ENCODE measurements at regions not wholly inside any gene's neighbourhood (a gene's known extent, or its start where the extent isn't known, plus 50 kb on each side); places are given as distances from the start of the nearest gene placed in this dataset.

DNA sequence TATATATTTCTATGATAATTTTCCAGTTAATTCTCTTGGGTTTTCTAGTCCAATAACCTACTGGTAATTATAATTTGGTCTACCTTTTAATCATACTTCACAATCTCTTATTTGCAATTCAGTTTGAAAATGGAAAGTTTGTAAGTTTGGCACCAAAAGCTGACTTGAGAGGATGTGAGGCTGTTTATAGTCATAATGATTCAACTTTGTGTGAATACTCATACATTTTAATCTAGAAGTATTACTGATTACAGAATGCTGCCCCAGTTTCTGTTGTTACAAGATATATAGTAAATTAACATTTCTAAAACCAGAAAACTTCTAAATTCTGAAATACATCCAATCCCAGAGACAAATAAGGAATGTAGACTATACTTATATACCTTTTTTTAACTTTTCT, 158.2 kb downstream of the SLC38A4 start:
- Histone ChIP-seq H3K4me1 (peaks cover 0 to 17% (median 0%) of the 10 kb centered on the region in 12 donors), H3K4me3 (no peak overlapping the region), H3K9me3 (peaks cover 0 to 6% (median 0%) of the 10 kb centered on the region in 12 donors), H3K27ac (no peak overlapping the region), H3K36me3 (no peaks in the 10 kb centered on the region), H3K27me3 (no peaks in the 10 kb centered on the region)
- DNase-seq (no peak), ATAC-seq (no peak)
- no peak for TF ChIP-seq POLR2A (IDR thresholded peaks at IDR 0.05)
- TF ChIP-seq, protein P1, sequence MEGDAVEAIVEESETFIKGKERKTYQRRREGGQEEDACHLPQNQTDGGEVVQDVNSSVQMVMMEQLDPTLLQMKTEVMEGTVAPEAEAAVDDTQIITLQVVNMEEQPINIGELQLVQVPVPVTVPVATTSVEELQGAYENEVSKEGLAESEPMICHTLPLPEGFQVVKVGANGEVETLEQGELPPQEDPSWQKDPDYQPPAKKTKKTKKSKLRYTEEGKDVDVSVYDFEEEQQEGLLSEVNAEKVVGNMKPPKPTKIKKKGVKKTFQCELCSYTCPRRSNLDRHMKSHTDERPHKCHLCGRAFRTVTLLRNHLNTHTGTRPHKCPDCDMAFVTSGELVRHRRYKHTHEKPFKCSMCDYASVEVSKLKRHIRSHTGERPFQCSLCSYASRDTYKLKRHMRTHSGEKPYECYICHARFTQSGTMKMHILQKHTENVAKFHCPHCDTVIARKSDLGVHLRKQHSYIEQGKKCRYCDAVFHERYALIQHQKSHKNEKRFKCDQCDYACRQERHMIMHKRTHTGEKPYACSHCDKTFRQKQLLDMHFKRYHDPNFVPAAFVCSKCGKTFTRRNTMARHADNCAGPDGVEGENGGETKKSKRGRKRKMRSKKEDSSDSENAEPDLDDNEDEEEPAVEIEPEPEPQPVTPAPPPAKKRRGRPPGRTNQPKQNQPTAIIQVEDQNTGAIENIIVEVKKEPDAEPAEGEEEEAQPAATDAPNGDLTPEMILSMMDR (IDR thresholded peaks at IDR 0.05), result no peak
- intact Hi-C loops (cut with DNase I), result loop anchor here (5.0 to 10.0 kb wide), 9 partner anchors 113 to 543 kb away; partner anchors contain the start of gene SLC38A2 (in 1 of the 10)

DNA sequence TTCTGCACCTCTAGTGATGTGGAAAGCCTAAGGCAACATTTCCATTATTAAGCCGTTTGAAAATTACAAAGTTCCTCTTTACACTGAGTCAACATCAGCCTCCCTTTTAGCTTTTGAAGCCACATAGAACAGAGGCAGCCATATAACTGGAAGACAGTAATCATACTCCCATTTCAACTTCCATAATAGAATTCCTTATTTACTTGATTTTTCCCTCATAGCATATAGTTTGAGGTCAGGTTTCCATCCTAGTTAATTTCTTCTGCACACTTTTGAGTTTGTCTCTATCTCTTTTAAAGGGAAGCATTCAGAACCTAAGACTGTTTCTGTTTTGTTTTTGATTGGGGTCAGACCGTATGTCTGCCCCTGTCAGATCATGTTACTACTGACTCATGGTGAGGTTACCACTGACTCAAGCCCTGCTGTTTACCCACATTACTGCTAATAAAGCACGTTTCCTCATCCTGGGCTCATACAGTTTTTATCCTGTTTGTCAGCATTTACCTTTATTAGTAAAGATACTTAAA, 161.0 kb downstream of the SLC38A4 start:
- H3K27ac ChIP-seq, result peak overlapping the region in 1 of 12 donors; percentile 27
- intact Hi-C loops (cut with DNase I), result loop anchor here (5.0 to 10.0 kb wide), 14 partner anchors 110 to 673 kb away; partner anchors contain the start of genes SLC38A2 (in 5 of the 10) and SCAF11 (in 1 of the 10)
- no peak for ATAC-seq
- 48 to 55% (median 51%) methylated on average over 3 of the region's 3 CpGs for WGBS, 4 donors
- peaks cover 0 to 37% (median 15%) of the 10 kb centered on the region in 12 donors for H3K4me1 ChIP-seq
- no peak for TF ChIP-seq POLR2A (IDR thresholded peaks at IDR 0.05)
- TF ChIP-seq, protein P1 (IDR thresholded peaks at IDR 0.05), result no peak
- H3K27me3 ChIP-seq, result no peaks in the 10 kb centered on the region
- H3K36me3 ChIP-seq, result no peaks in the 10 kb centered on the region
- no peak overlapping the region for H3K4me3 ChIP-seq
- peaks cover 0 to 3% (median 0%) of the 10 kb centered on the region in 12 donors for H3K9me3 ChIP-seq
- DNase-seq, result no peak

DNA sequence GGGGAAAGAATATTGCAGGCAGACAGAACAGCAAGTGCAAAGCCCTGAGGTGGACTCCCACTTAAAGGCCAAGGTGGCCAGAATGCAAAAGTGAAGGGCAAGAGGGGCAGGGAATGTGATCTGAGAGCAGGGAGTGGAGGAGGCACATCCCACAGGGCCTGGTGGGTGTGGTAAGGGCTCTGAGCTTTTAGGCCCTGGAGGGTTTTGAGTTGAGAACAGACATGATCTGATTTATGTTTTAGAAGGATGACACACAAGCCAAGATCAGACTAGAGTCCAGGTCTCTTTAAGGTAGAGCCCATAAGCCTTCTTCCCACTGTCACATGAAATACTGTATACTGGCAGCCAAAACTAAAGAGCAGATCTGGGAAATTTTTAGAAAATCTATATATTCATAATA, 162.5 kb downstream of the SLC38A4 start:
- intact Hi-C loops (cut with DNase I), result loop anchor here in 9 of 10 donors (5.0 to 10.0 kb wide), 12 partner anchors 109 to 671 kb away; partner anchors contain the start of genes SLC38A2 (in 5 of the 9) and SCAF11 (in 1 of the 9)
- H3K27me3 ChIP-seq, result no peaks in the 10 kb centered on the region
- H3K4me1 ChIP-seq, result peaks cover 0 to 52% (median 28%) of the 10 kb centered on the region in 12 donors
- ATAC-seq (no peak), DNase-seq (no peak)
- H3K4me3 ChIP-seq, result no peak overlapping the region
- TF ChIP-seq, protein P1 (IDR thresholded peaks at IDR 0.05), result no peak
- no peak for TF ChIP-seq POLR2A (IDR thresholded peaks at IDR 0.05)
- no peaks in the 10 kb centered on the region for H3K9me3 ChIP-seq
- no peaks in the 10 kb centered on the region for H3K36me3 ChIP-seq
- no peak overlapping the region for H3K27ac ChIP-seq

- TF ChIP-seq, protein P1 (IDR thresholded peaks at IDR 0.05), result peak; percentile 70 to 91 (median 83)
- TF ChIP-seq POLR2A (IDR thresholded peaks at IDR 0.05), result no peak
- Histone ChIP-seq H3K4me3 (no peak overlapping the region), H3K4me1 (peaks cover 2 to 59% (median 40%) of the 10 kb centered on the region in 12 donors), H3K27ac (peak overlapping the region in 7 of 12 donors; percentile 49 to 77 (median 68)), H3K9me3 (no peaks in the 10 kb centered on the region), H3K27me3 (no peaks in the 10 kb centered on the region), H3K36me3 (no peaks in the 10 kb centered on the region)
- peak in 2 of 5 donors; percentile 24 to 29 for DNase-seq
- intact Hi-C loops (cut with DNase I), result loop anchor here in 9 of 10 donors (2.0 to 10.0 kb wide), 14 partner anchors 106 to 669 kb away; partner anchors contain the start of genes SLC38A2 (in 6 of the 9) and SCAF11 (in 1 of the 9)
- ATAC-seq, result peak; percentile 57 to 83 (median 82)
- WGBS, 4 donors, result 28 to 40% (median 37%) methylated on average over 2 of the region's 2 CpGs
Measured at GRCh38 chr12:46661110-46661845, 164.5 kb downstream of the SLC38A4 start.

Data from heart left ventricle (tissue), 16 donors.